ENCODE measurements at regions not wholly inside any gene's neighbourhood (a gene's known extent, or its start where the extent isn't known, plus 50 kb on each side); places are given as distances from the start of the nearest gene placed in this dataset.

- DNase-seq (ENCODE audit: low read depth, low spot score) = no peak
Observed at GRCh38 chr11:71311176-71311925, 59.0 kb upstream of the SHANK2 start.

DNA sequence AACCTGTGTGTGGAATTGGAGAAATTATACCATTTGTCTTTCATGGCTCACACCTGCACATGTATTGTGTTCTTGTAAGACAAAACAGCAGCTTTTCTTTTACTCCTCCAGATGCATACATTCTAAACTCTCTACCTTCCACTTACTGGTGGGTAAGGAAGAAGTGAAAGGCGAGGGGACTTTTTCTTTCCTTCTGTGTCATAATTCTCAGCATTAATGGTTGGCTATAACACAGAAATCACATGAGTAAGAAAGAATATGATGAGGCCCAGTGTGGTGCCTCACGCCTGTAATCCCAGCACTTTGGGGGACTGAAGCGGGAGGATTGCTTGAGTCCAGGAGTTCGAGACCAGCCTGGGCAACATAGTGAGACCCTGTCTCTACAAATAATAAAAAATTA, 57.8 kb upstream of the SHANK2 start:
- no peak for DNase-seq (ENCODE audit: low read depth, low spot score)

DNA sequence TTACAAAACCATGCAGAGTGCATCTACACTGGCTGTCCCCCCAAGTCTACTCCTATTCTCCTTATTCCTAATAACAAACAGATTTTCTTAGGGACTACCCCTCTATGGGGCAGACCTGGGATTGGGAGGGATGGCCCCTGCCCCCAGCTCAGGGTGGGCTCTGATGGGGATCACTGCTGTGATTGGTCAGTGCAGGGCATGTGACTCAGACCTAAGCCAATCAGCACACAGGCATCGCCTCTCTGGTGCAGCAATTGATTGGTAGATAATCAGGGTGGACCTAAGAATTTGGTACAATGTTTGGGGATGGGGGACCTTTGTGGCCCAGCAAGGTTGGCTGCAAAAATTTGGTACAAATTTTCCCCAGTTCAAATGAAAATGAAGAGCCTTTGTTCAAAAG, 57.2 kb upstream of the SHANK2 start:
- DNase-seq (ENCODE audit: low read depth, low spot score) = no peak

- DNase-seq (ENCODE audit: low read depth, low spot score) = no peak
Observed at GRCh38 chr11:71309181-71309580, 56.8 kb upstream of the SHANK2 start.

DNA sequence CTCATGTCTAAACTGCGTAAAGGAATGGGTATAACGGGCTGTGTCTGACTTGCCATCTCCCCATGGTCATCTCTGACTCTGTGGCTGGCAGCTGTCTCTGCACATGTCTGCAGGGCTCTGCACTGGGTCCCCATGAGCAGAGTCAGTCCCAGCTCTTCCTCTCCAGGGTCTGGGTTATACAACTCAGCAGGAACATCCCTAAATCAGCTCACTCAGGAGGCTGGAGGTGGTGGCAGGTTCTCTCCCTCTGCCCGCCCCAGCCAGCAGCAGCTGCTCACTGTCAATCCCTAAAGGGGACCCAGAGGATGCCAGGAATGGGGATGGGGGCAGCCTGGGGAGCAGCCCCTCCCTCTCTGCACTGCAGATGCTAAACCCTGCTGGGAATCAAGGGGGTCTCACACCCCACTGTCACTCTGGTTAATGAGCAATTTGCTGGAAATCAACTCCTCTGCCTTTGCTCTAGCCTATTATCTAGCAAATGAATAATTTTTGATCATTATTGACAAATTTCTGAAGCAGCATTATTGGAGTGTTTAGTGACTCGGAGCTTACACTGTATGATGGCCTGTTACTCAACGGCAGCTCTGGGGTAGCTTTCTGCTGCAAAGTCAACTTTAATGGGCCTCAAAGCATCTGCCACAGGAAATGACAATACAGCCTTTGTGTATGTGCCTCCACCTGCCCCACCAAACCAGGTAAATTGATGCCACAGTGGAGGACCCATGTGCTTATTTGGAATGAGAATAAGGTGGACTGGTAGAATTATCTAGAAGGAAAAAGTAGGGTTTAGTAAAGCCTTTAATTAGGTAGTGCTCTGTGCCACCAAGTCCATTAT, 55.7 kb upstream of the SHANK2 start:
- DNase-seq (ENCODE audit: low read depth, low spot score) = no peak

GRCh38 chr11:71305451-71306125, 53.2 kb upstream of the SHANK2 start:
- no peak for DNase-seq (ENCODE audit: low read depth, low spot score)

- DNase-seq (ENCODE audit: low read depth, low spot score) = no peak
Observed at GRCh38 chr11:71305041-71305440, 52.7 kb upstream of the SHANK2 start.

DNA sequence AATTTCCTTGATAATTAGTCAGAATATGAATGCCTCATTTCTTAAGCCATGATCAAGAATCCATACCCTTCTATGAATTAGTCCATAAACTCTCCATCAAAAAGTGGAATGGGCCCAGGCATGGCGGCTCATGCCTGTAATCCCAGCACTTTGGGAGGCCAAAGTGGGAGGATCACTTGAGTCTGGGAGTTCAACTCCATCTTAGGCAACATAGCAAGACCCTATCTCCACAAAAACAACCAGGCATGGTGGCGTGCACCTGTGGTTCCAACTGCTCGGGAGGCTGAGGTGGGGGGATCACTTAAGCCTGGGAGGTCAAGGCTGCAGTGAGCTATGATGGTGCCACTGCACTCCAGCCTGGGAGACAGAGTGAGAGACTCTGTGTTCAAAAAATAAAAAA, 52.1 kb upstream of the SHANK2 start:
- DNase-seq (ENCODE audit: low read depth, low spot score) = no peak

DNA sequence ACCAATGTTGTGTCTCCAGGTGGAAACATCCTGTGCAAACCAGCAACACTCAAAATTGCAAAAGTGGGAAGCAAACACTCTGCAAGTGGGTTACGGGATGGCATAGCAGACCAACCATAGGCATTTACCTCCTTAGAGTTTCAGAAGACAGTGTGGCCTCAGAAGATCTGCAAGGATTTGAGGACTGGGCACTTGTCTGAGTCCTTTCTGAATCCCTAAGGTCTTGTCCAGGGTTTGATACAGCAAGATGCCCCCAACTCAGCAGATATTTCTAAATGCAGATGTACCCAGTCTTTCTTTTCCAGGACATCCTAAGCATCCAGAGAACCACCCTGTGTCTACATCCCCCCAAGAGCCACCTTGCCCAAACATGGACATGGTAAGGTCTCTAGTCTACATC, 51.7 kb upstream of the SHANK2 start:
- no peak for DNase-seq (ENCODE audit: low read depth, low spot score)

GRCh38 chr11:71302911-71303310, 50.5 kb upstream of the SHANK2 start:
- no peak for DNase-seq (ENCODE audit: low read depth, low spot score)

DNA sequence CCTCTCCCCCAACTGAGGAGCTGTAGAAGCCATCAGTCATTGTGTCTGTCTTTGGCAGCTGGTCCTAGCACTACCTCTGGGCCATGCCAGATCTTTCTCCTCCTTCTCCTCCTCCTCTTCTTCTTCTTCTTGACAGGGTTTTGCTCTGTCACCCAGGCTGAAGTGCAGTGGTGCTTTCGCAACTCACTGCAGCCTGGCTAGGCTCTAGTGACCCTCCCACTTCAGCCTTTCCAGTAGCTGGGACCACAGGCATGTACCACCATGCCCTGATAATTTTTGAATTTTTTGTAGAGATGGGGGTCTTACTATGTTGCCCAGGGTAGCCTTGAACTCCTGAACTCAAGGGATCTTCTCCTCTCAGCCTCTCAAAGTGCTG, 50.1 kb upstream of the SHANK2 start:
- DNase-seq (ENCODE audit: low read depth, low spot score) = no peak

All from astrocyte of the hippocampus (primary cell).